Activated CD8-positive, alpha-beta memory T cell treated with anti-CD3 and anti-CD28 coated beads, Interleukin-2, amount 10 ng/mL, durations not matched to agents 7 days and 5 days (primary cell): ENCODE measurements at regions not wholly inside any gene's neighbourhood (a gene's known extent, or its start where the extent isn't known, plus 50 kb on each side); places are given as distances from the start of the nearest gene placed in this dataset.

Source experiments
- ATAC-seq: fragments of 150-1000 bp; cut with Tn5 transposase; one replicate; pipeline ENCODE4 v1.10.0; 2021; ENCODE audit warnings: moderate library complexity
- CTCF ChIA-PET: fragments of 350-600 bp; sonication (Branson Sonifier 250); formaldehyde crosslinking; loops from one replicate; lab custom pipeline; 2021; ENCODE audit warnings: antibody characterized with exemption; lab: Charles Lee
- DNase-seq: peaks from one replicate; pipeline ENCODE4 v3.0.0-alpha.2; 2020
- H3K27ac Mint-ChIP-seq: one replicate; pipeline ENCODE4 v1.8.0; 2021; ENCODE audit warnings: mild to moderate bottlenecking, mixed read lengths
- H3K27me3 Mint-ChIP-seq: one replicate; pipeline ENCODE4 v1.8.0; 2021; ENCODE audit warnings: mixed read lengths
- H3K36me3 Mint-ChIP-seq: one replicate; pipeline ENCODE4 v1.8.0; 2021; ENCODE audit warnings: mild to moderate bottlenecking, mixed read lengths
- H3K4me1 Mint-ChIP-seq: one replicate; pipeline ENCODE4 v1.8.0; 2021; ENCODE audit warnings: mixed read lengths
- H3K4me3 Mint-ChIP-seq: one replicate; pipeline ENCODE4 v1.8.0; 2021; ENCODE audit warnings: mild to moderate bottlenecking, moderate library complexity, mixed read lengths
- H3K9me3 Mint-ChIP-seq: one replicate; pipeline ENCODE4 v1.8.0; 2022; ENCODE audit warnings: low read depth, mixed read lengths

DNA sequence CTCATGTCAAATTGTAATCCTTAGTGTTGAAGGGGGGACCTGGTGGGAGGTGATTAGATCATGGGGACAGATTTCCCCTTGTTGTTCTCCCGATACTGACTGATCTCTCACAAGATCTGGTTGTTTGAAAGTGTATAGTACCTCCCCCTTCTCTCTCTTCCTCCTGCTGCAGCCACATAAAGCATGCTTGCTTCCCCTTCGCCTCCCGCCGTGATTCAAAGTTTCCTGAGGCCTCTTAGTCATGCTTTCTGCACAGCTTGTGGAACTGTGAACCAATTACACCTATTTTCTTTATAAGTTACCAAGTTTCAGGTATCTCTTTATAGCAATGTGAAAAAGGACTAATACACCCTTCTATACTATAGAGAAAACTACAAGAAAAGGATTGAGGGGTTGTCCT, 1170.5 kb upstream of the AGA start:
- H3K4me3 Mint-ChIP-seq, result no peak overlapping the region
- H3K36me3 Mint-ChIP-seq, result no peaks in the 10 kb centered on the region
- CTCF ChIA-PET, result no interaction called here
- H3K27ac Mint-ChIP-seq, result no peak overlapping the region
- ATAC-seq, result no peak
- no peak for DNase-seq
- no peaks in the 10 kb centered on the region for H3K4me1 Mint-ChIP-seq
- no peaks in the 10 kb centered on the region for H3K27me3 Mint-ChIP-seq
- H3K9me3 Mint-ChIP-seq, result peaks cover 9% of the 10 kb centered on the region

DNA sequence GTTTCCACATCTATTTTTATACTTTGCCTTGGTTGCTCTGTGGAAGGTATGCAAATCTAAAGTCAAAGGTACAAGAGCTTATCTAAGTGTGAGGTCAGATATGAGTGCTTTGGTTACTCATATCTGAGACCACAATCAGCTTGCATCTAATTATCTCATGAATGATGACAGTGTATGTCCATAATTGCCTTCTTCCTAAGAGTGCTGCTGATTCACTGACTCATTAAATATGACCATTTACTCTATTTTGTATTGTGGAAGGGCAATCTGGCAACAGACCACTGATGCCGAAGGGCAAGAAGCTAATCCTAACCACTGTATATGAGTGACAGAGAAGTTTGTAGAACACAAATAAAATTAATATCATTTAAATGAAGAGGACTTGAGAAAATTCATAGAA, 1190.2 kb upstream of the AGA start:
- H3K36me3 Mint-ChIP-seq, result no peaks in the 10 kb centered on the region
- no peak overlapping the region for H3K27ac Mint-ChIP-seq
- ATAC-seq, result no peak
- CTCF ChIA-PET, result no interaction called here
- no peaks in the 10 kb centered on the region for H3K27me3 Mint-ChIP-seq
- no peaks in the 10 kb centered on the region for H3K4me1 Mint-ChIP-seq
- no peaks in the 10 kb centered on the region for H3K9me3 Mint-ChIP-seq
- DNase-seq, result no peak
- H3K4me3 Mint-ChIP-seq, result no peak overlapping the region

DNA sequence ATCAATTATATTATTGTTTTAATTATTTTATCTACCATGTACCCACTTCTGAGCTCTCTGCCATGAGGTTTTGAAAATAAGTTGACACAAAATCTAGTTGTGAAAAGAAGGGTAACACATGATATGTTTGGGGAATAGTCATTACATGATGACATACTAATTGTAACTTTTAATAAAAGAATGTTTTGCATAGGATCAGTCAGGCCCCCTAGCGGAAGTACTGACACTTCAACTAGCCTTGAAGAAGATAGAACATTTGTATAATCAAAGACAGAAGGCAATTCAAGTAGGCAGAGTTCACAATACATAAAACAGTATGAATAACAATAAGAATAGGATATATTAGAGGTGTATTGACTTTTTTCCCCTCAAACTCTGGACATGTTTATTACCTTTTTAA, 1191.0 kb upstream of the AGA start:
- CTCF ChIA-PET, result no interaction called here
- DNase-seq (no peak), ATAC-seq (no peak)
- Mint-ChIP-seq H3K4me1 (no peaks in the 10 kb centered on the region), H3K9me3 (peaks cover 3% of the 10 kb centered on the region), H3K27ac (no peak overlapping the region), H3K36me3 (no peaks in the 10 kb centered on the region), H3K4me3 (no peak overlapping the region), H3K27me3 (no peaks in the 10 kb centered on the region)

DNA sequence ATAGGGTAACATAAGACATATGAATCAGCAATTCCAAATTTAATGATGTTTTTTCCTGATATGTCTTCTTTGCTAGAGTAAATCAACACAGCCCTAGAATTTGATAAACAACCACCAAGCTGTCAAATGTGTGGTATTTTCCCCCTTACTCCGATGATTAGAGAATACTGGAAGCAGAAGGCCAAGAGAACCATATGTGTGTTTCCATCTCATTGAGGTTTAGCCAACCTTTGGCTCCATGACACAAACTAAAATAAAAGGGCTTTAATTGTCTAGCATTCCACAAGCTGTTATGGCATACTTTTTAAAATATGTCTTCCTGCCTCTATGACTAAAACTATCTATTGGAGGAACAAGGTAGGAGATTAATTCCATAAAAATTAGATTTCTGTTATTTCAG, 1222.4 kb upstream of the AGA start:
- H3K4me3 Mint-ChIP-seq, result no peak overlapping the region
- H3K9me3 Mint-ChIP-seq, result peaks cover 12% of the 10 kb centered on the region
- no peaks in the 10 kb centered on the region for H3K4me1 Mint-ChIP-seq
- H3K27ac Mint-ChIP-seq, result no peak overlapping the region
- no peak for ATAC-seq
- CTCF ChIA-PET, result no interaction called here
- H3K36me3 Mint-ChIP-seq, result no peaks in the 10 kb centered on the region
- DNase-seq, result no peak
- H3K27me3 Mint-ChIP-seq, result no peaks in the 10 kb centered on the region

DNA sequence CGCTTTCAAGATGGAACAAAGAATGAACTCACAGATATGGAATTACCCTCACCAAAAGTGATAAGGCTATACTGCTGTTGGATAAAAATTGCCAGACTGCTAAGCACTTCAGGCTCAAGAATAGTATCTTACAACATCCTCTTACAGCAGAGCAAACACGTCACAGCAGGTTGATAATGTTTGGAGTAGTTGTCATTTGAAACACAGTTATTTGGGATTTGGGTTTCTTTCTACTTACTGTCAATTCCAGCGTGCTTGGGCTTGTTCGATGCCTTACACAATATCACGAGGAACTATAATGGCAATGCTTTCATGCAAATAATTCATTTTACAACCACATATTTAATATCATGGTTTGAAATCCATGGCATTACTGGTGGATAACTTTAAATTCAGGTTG, 1223.7 kb upstream of the AGA start:
- Mint-ChIP-seq H3K27ac (no peak overlapping the region), H3K27me3 (no peaks in the 10 kb centered on the region), H3K9me3 (peaks cover 12% of the 10 kb centered on the region), H3K4me1 (no peaks in the 10 kb centered on the region), H3K36me3 (no peaks in the 10 kb centered on the region), H3K4me3 (no peak overlapping the region)
- CTCF ChIA-PET, result no interaction called here
- no peak for ATAC-seq
- DNase-seq, result no peak

DNA sequence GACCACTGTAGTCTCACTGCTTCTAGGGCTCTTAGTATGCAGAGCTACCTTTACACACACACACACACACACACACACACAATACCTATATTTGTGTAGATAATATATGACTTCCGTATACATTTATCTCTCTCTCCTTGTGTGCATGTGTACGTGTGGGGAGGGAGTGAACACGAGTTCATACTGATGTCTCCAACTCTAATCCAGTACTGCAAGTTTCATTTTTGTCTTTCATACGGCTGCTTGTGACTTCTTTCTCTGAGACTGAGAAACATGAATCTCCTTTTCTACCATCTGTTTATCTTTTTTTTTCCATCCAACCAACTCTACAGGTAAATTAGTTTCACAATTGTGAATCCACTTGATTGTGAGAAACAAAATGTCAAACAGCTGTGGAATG, 1229.5 kb upstream of the AGA start:
- DNase-seq, result no peak
- ATAC-seq, result no peak
- Mint-ChIP-seq H3K9me3 (peaks cover 7% of the 10 kb centered on the region), H3K27ac (no peak overlapping the region), H3K4me3 (no peak overlapping the region), H3K4me1 (no peaks in the 10 kb centered on the region), H3K36me3 (no peaks in the 10 kb centered on the region), H3K27me3 (no peaks in the 10 kb centered on the region)
- CTCF ChIA-PET, result no interaction called here

DNA sequence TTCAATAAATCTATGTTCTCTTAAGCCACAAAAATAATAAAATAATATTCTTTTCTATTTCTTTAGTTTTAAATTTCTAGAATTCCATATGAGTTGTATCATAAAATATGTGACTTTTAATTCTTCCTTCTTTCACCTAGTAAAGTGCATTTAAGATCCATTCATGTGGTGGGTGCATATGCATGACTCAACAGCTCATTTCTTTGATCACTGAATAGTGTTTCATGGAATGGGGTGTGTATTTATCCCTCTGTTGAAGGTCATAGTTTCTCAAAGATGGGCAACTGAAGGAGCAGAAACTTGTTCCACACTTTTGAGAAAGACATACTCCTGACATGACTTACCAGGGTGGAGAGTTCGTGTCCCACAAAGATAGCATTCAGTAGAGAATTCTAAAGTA, 1230.3 kb upstream of the AGA start:
- H3K4me1 Mint-ChIP-seq, result no peaks in the 10 kb centered on the region
- H3K4me3 Mint-ChIP-seq, result no peak overlapping the region
- no peak overlapping the region for H3K27ac Mint-ChIP-seq

DNA sequence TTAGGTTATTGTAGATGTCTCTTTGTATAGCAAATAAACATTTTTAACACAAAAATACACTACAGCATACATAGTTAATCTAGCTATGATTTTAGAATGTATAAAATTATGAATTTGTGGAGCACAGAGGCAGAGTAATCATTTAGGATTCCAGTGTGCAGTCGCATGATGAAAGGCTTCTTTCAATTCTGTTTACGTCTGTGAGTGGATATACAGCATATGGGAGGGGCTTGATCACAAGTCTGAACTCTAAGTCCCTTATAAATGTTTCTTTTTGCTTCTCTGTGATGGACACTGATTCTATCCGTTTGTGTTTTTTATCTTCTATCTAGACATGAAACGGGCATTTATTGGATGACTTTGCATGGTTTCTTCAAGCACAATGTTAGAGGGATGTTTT, 1239.6 kb upstream of the AGA start:
- H3K4me3 Mint-ChIP-seq, result no peak overlapping the region
- peaks cover 3% of the 10 kb centered on the region for H3K9me3 Mint-ChIP-seq
- H3K27ac Mint-ChIP-seq, result no peak overlapping the region
- CTCF ChIA-PET, result no interaction called here
- no peaks in the 10 kb centered on the region for H3K4me1 Mint-ChIP-seq
- H3K27me3 Mint-ChIP-seq, result no peaks in the 10 kb centered on the region
- no peak for DNase-seq
- no peak for ATAC-seq
- H3K36me3 Mint-ChIP-seq, result no peaks in the 10 kb centered on the region

More for the DNA sequence above, 1230.3 kb upstream of the AGA start:
- CTCF ChIA-PET, result no interaction called here
- H3K9me3 Mint-ChIP-seq, result peaks cover 5% of the 10 kb centered on the region
- DNase-seq (no peak), ATAC-seq (no peak)
- no peaks in the 10 kb centered on the region for H3K27me3 Mint-ChIP-seq
- H3K36me3 Mint-ChIP-seq, result no peaks in the 10 kb centered on the region

DNA sequence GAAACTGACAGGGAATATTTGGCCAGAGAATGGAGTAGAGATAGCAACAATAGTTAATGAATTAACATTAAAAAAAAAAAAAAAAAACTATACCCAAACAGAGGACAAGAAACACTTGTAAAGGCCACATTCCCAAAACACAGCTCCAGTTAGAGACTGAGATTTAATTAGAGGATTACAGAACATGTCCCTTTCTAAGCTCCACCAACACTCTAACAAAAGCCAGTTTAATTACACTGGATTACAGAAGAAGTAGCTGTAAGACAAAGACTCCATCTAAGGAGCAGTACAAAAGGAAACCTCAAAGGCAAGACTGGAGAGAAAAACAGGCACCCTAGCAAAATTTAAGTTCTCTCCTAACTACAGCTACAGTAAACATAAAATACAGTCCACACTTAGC, 1247.7 kb upstream of the AGA start:
- no peak overlapping the region for H3K27ac Mint-ChIP-seq
- H3K4me3 Mint-ChIP-seq, result no peak overlapping the region
- no peaks in the 10 kb centered on the region for H3K4me1 Mint-ChIP-seq
- no peaks in the 10 kb centered on the region for H3K27me3 Mint-ChIP-seq
- H3K9me3 Mint-ChIP-seq, result peaks cover 6% of the 10 kb centered on the region
- ATAC-seq (no peak), DNase-seq (no peak)
- no peaks in the 10 kb centered on the region for H3K36me3 Mint-ChIP-seq
- CTCF ChIA-PET, result no interaction called here

DNA sequence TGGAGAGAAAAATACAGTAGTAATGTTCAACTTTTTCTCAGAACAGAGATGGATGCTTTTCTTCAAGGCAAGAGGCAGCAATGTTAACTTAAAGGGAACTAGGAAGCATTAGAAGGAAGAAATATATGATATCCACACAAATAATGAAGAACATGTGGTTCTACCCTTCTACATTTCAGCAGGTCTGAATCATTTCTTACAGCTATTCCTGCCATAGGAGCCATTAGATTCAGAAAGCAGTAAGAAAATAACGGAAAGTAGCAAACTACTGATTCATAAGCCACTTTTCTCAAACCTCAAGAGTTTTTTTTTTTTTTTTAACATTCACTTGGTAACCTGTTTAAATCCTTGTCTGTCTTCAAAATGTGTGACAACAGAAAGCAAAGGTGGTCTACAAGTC, 1251.6 kb upstream of the AGA start:
- DNase-seq (no peak), ATAC-seq (no peak)
- Mint-ChIP-seq H3K4me3 (no peak overlapping the region), H3K9me3 (no peaks in the 10 kb centered on the region), H3K36me3 (no peaks in the 10 kb centered on the region), H3K4me1 (no peaks in the 10 kb centered on the region), H3K27ac (no peak overlapping the region), H3K27me3 (no peaks in the 10 kb centered on the region)
- CTCF ChIA-PET, result no interaction called here

DNA sequence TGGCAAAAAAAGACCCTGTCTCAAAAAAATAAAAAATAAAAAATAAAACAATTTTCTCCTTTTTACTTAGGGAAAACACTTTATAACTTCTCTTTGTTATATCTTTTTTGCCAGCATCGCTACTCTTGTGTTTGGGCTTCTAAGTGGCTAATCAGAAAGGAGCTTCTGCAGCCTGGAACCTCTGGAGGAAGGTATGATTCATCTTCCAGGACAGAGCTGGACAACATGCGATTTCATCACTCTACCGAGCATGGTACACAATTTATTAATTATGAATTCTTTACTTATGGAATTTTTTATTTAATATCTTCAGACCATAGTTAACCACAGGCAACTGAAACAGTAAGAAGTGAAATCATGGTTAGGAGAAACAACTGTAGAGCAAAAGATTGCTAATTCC, 1254.3 kb upstream of the AGA start:
- no peaks in the 10 kb centered on the region for H3K4me1 Mint-ChIP-seq
- DNase-seq (no peak), ATAC-seq (no peak)
- no peaks in the 10 kb centered on the region for H3K27me3 Mint-ChIP-seq
- no peak overlapping the region for H3K4me3 Mint-ChIP-seq
- H3K9me3 Mint-ChIP-seq, result no peaks in the 10 kb centered on the region
- no peaks in the 10 kb centered on the region for H3K36me3 Mint-ChIP-seq
- no peak overlapping the region for H3K27ac Mint-ChIP-seq
- CTCF ChIA-PET, result no interaction called here

DNA sequence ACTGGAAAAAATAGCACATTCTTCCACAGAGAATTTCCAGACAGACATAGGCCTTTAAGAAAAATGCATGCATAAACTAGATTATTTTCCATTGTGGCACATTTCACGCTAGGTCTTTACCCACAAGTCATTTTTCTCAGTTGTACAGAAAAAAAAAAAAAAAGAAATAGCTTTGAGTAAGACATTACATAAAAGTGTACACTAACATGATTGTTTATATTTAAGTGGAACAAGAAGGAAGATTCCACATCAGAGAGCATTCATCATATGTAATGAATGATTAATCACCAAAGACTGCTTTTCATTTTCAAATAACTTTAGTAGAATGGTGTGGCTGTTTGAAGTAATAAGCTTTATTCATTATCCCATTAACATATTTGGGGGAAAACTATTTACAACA, 1270.2 kb upstream of the AGA start:
- no peak for DNase-seq
- Mint-ChIP-seq H3K4me1 (no peaks in the 10 kb centered on the region), H3K27me3 (no peaks in the 10 kb centered on the region), H3K36me3 (no peaks in the 10 kb centered on the region), H3K9me3 (peaks cover 2% of the 10 kb centered on the region), H3K4me3 (no peak overlapping the region), H3K27ac (no peak overlapping the region)
- CTCF ChIA-PET, result no interaction called here
- no peak for ATAC-seq

DNA sequence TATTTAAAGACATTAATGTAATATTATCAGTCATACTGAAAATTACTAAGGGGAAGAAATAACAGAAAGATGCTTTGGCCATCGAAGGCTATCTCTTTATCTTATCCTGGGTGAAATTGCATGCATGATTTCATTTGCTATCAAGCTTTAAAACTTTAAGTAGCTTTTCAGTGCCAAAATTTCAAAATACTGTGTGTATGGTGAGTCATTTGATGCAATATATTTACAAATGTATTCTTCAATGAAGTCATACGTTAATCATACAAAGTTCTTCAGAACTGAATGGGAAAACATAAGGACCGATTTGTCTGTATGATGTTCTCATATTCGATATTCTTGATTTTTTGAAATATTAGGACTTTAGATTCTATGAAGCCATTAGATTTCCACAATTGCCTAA, 1295.8 kb upstream of the AGA start:
- H3K4me1 Mint-ChIP-seq, result no peaks in the 10 kb centered on the region
- ATAC-seq, result no peak
- H3K4me3 Mint-ChIP-seq, result no peak overlapping the region
- no peaks in the 10 kb centered on the region for H3K36me3 Mint-ChIP-seq
- H3K9me3 Mint-ChIP-seq, result no peaks in the 10 kb centered on the region
- H3K27ac Mint-ChIP-seq, result no peak overlapping the region
- DNase-seq, result no peak
- no peaks in the 10 kb centered on the region for H3K27me3 Mint-ChIP-seq
- CTCF ChIA-PET, result no interaction called here

DNA sequence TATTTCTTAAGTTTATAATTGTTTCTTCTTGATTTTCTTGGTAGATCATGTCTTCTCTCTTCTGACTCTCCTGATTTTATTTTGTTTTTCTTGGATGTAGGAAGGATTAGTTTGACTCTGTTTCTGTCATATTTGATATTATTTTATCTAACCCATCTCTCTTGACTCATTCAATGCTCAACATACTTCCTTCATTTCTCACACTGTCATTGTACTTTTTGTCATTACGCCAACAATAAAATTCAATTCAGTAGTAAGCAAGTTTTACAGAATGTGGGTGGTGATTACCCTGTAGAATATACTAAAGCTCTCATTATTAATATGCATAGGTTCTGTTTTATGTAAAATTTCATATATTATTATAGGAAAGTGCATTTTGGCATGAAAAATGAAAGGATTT, 1303.0 kb upstream of the AGA start:
- Mint-ChIP-seq H3K27me3 (no peaks in the 10 kb centered on the region), H3K4me1 (no peaks in the 10 kb centered on the region), H3K4me3 (no peak overlapping the region), H3K27ac (no peak overlapping the region), H3K9me3 (peaks cover 10% of the 10 kb centered on the region), H3K36me3 (no peaks in the 10 kb centered on the region)
- CTCF ChIA-PET, result no interaction called here
- DNase-seq, result no peak
- no peak for ATAC-seq

DNA sequence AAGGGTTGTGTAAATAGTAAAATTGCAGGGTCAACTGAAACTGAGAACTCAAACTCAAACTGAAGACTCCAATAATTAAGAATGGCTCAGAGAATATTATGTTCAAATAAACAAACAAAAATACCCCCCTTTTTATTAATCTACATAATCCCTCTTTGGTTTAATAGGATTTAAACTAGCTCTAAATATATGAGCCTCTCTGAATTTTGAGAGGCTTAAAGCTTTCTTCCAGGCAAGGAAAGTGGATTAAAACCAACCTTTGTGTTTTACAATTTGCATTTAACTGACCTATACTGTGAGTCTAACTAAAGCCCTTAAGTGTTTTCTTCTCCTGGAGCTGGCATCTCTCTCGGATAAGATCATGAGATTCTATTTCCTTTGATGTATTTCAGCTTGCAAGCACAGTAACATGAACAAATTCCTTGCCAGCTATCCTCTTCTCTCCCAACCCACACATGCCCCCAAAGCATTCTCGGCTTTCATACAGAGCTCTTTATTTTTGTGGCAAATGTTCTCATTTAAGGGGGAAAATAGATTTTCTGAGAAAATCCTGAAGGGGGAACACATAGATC, 1310.8 kb upstream of the AGA start:
- DNase-seq (no peak), ATAC-seq (no peak)
- no peaks in the 10 kb centered on the region for H3K4me1 Mint-ChIP-seq
- no peak overlapping the region for H3K4me3 Mint-ChIP-seq
- no peaks in the 10 kb centered on the region for H3K27me3 Mint-ChIP-seq
- H3K27ac Mint-ChIP-seq, result no peak overlapping the region
- H3K36me3 Mint-ChIP-seq, result no peaks in the 10 kb centered on the region
- peaks cover 4% of the 10 kb centered on the region for H3K9me3 Mint-ChIP-seq
- CTCF ChIA-PET, result no interaction called here
